HG02623 (cell line): ENCODE measurements at regions not wholly inside any gene's neighbourhood (a gene's known extent, or its start where the extent isn't known, plus 50 kb on each side); places are given as distances from the start of the nearest gene placed in this dataset.
"Not testable (repeated sequence)": the region's sequence is repeated elsewhere in the genome, so short reads cannot be mapped to it uniquely, and the experiment has no call there.

ENCODE experiments used
- ATAC-seq: cut with Tn5 transposase; IDR thresholded peaks from one replicate; pipeline ENCODE4 v1.9.1; 2021; ENCODE audit warnings: moderate library complexity; ENCODE audit not compliant: unreplicated experiment

DNA sequence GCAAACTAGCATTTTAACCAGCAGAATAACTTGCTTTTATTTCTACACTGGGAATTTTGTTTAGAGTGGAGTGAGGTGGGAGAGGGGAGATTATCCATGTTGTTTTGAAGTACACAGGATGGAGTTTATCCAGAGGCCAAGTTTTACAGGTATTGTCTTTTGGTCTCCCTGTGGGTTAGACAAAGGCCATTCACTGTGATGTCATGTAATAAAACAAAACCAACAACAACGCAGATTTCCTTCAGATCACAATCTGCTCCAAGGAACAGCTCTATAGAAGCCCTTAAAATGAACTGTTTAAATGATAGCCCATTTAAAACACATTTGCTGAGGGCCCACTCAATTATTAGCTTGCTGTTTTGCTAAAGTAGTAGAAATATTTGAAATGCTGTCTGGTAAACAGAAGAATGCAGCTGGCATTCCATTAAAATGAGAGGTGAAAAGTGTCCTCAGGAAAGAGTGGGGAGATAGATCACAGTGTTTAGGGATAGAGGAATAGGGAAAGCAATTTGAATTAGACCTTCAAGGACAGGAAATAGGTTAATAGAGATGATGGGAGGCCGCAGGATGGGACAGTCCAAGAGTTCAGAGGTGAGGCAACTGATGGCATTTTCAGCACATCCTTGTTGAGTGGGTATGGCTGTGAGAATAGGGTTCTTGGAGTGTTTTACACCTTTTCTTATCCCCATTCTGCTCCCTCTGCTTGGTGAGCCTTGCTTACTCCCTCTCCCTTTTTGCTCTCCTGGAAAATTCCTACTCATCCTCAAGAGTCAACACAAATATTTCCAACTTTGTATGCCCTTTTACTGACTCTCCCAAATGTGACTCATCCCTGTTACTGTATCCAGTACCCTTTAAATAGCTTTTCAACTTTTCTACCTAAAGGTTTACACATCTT, 140.1 kb upstream of the NR3C1 start:
- no peak for ATAC-seq

DNA sequence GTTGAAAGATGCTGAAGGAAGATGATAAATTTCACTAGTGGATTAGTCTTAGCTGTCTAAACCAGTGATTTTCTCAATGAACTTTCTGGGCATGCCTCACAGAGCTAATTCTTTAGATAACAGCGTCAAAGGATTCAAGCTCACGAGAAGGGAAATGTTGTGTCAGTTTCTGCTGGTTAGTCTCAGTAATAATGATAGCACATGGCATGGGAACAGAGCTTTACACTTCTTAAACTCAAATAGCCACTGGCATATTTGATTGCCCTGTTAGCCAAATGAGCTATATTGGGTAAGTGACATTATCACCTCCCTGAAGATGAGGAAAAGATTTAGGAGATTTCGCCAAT, 139.3 kb upstream of the NR3C1 start:
- no peak for ATAC-seq

DNA sequence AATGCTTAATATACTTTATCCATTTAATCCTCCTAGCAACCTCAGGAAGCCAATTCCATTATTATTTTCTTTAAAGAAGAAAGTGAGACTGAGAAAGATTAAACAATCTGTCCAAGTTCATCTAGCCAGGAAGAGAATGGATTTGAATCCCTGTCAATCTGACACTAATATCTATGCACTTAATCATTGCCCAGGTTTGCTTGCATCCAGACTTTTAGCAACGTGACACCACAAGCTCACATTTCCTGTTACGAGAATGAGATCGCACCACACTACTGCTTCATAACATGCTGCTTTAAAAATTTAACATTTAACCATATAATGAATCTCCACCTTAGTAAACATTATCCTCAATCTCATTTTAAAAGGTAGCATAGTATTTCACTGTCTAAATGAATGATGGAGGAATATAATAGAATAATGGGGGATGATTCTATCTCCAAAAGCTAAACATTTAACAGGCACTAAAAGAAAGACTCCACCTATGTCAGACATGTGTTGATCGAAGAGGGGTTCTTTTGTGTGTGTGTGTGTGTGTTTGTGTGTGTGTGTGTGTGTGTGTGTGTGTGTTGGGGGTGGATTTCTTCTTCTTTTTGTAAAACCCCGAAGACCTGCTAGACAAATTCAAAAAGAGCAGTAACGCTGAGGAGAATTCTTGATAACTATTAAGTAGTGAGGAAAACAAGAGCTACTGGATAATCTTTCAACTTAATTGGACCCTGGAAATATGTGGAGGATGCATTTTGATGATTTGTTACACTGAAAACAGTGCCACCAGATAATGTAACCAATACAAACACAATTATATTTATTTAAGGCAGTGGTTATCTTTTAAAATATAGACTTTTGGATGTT, 138.7 kb upstream of the NR3C1 start:
- no peak for ATAC-seq

DNA sequence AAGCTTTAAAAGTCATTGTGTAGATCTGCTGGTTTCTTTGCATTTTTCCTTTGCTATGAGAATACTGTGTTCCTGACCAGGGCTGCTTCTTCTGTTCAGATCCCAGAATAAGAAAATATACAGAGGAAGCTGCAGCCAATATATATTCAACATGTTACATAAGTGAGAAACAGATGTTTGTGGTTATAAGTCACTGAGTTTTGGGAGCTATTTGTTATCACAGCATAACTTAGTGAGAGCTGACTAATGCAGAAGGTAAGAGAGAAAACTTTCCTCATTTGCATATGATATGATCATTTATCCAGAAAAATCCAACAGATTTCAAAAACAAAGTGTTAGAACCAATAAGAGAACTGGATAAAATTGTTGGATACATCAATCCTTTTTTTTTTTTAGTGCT, 136.3 kb upstream of the NR3C1 start:
- no peak for ATAC-seq

DNA sequence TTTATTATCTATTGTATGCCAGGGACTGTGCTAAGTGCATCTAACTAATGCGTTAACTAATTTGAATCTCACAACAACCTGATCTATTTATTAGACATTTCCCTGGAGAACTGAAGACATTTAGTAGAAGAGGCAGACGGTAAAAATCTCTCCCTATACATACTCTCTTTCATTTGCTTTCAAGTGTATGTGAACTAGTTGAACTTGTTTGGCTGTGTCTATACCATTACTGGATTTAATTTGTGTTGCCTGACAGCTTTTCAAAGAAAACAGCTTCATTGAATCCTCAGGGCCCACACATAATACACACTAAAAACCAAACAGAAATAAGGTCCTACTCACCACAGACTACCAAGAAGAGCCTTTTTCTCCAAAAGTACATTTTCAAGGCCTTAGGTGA, 133.6 kb upstream of the NR3C1 start:
- no peak for ATAC-seq

DNA sequence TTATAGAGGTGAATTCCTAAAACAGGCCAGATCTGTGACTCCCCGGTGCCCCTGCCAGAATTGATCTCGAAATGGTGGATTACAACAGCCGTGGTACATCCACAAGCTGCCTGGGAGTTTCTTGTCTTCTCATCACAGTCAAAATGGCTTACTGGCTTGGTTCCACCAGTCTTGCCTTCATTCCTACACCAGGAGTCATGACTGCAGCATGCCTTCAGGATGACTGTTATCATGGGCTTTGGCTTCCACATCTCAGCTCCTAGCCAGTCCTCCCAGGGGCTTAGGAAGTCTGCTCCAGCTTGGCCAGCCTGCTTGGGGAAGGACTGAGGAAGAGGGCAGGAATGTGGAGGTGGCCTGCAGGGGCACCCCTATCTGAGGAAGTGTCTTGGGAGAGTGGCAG, 132.9 kb upstream of the NR3C1 start:
- ATAC-seq = no peak

DNA sequence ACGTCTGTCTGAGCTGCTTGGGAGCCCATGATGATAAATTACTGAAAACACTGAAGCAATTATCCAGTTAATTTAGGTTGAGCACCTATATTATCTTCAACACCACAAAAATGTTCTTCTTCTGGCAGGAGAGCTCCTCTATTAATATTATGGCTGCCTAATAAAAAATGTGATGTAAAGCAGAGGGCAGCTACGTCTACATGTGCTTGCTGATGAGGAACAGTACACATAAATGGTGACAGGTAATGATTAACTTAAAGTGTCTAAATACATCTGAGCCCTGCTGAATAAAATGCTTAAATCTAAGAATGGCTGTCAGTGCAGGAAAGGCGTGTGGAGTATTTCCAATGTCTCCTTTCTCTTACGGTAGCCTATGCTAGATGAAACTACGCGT, 131.3 kb upstream of the NR3C1 start:
- ATAC-seq = no peak

DNA sequence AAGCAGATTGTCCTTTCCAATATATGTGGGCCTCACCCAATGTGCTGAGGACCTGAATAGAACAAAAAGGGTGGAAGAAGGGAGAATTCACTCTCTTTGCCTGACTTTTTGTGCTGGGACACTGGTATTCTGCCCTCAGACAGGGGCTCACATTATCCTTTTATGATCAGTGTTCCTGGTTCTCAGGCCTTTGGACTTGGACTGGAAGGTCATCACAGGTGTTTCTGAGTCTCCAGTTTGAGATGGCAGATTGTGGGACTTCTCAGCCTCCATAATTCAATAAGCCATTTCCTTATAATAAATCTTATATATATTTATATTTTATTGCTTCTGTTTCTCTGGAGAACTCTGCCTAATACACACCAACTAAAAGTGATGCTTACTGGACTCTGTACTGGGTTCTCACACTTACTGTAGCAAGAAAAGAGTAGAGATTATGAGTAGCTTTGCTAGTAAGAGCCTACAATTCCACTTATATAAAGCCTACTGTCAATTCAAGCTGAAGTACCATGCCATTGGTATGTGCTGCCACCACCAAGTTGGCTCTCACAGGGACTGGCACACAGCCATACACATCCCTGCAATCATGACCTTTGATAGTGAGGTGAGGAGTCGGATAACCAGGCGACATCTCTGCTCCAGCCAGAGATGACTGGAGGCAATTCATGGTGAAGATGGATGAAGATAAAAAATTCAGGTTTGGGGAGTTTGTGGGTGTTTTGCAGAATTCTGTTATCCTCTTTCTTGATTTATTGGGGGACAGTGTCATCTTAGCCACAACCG, 130.7 kb upstream of the NR3C1 start:
- ATAC-seq = no peak

DNA sequence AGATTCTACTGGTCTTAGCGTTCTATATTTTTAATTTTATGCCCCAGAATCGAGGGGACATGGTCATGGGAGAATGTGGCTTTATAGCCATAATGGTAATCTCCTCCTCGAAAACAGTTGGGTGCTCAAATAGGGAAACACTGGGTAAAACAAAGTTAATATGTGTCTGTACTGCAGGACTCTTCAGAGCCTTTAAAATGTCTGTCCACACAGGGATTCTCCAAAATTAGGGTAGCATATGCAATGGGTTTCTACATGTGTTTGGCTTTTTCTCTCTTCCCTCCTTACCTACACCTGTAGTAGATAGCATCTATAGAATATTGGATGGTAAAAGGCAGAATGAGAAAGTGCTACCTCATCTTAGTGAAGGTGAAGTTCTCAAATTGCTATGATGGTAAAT, 130.0 kb upstream of the NR3C1 start:
- ATAC-seq = no peak

DNA sequence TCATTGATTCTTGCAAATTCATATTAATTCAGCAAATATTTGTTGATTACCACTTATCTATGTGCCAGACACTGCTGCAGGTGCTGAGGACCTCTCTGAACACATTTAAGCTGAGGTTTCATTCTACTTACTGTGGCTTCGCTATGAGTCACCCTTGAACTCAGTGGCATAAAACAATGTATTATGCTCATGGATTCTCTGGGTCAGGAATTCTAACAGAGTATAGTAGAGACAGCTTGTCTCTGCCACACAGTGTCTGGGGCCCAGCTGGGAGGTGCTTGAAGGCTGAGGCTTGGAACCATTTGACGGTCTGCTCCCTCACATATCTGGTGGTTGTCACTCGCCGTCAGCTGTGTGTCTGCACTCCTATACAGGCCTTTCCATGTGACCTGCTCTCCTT, 124.3 kb upstream of the NR3C1 start:
- ATAC-seq = peak; percentile 53

DNA sequence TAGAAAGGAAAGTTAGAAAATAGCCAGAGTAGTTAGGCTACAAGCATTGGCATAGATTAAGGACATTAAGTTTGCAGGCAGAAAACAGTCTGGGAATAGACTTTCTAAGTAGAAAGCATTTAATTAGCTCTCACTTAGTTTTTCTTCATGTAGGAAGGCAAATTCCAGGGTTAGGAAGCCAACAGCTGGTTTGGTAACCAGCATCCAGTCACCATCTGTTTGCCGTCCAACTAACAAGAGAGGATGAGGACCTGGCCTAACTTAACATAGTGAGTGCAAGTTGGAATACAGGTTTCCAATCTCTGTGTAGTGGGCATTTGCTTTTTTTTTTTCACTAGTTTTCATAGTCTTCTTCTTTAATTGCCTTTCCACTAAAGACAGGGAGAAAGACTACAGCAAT, 121.7 kb upstream of the NR3C1 start:
- ATAC-seq = no peak

DNA sequence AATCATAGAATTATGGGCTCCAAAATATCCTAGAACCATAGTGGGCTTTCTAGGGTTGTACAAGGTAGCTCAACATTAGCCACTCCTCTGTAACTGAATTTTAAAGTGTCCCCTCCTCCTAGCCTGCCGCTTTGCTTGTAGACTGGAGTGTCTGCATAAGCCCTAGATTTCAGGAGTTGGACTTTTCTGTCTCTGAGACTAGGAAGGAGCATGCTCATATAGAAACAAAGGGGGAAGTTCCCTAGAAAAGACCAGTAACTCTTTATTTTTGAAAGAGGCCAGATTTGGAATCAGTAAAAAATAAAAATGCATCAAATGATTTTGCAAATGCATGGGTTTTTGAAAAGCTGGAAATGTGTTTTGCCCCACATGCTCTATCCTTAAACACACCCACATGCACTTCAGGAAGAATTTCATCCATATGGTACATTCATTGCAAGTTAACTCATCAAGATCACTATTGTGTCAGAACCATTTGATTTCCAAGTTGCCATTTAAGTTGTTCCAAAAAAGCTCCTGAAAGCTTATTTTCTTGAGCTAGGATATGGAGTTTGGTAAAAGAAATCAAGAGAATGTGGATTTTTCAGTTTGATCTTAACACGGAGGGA, 121.0 kb upstream of the NR3C1 start:
- peak; percentile 47 for ATAC-seq

DNA sequence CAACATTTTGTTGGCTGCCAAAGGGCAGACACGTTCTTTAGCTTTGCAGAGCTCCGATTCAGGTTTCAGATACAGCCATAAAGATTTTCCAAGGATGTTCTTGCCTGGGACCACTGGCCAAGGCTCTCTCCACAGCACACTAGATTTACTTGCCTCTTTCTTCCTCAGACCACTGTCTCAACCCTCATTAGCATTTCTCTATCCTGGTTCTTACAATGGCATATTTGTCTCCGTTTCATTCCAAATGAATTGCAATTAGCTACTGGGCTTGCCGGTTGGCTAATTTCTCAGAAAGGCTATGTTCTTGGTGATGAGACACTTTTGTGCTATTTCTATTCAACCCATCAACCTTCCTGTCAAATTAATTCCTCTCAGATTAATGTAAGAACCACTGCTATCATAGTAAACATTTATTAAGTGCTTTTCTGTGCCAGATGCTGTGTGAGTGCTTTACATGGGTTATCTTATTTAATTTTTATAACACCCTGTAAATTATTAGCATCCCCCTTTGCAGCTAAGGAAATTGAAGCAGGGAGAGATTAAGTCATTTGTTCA, 118.4 kb upstream of the NR3C1 start:
- no peak for ATAC-seq

DNA sequence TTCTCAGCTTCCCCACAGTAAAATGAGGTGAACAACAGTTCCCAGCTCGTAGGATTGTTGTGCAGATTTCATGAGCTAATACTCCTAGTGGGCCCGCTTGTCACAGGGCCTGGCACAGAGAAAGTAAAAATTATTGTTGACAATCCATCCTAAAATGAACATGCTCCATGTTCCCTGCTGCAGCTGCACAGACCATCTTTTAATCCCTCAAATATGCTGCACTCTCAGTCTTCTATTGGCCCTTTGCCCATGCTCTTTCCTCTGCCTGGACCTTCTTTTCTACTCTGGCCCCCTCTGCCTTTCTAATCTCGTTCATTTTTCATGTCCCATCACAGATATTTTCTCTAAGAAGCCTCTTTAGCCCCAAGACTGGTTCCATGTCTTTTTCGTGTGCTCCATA, 117.7 kb upstream of the NR3C1 start:
- no peak for ATAC-seq

DNA sequence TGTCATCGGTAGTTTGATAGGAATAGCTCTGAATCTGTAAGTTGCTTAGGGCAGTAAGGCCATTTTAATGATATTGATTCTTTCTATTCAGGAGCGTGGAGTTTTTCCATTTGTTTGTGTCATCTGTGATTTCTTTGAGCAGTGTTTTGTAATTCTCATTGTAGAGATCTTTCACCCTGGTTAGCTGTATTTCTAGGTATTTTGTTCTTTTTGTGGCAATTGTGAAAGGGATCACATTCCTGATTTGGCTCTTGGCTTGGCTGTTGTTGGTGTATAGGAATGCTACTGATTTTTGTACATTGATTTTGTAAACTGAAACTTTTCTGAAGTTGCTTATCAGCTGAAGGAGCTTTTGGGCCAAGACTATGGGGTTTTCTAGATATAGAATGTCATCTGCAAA, 115.7 kb upstream of the NR3C1 start:
- ATAC-seq = not testable (repeated sequence)

DNA sequence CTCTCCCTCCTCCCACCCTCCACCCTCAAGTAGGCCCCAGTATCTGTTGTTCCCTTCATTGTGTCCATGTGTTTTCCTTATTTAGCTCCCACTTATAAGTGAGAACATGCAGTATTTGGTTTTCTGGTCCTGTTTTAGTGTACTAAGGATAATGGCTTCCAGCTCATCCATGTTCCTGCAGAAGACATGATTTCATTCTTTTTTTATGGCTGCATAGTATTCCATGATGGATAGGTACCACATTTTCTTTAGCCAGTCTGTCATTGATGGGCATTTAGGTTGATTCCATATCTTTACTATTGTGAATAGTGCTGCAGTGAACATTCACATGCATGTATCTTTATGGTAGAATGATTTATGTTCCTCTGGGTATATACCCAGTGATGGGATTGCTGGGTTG, 114.3 kb upstream of the NR3C1 start:
- not testable (repeated sequence) for ATAC-seq

DNA sequence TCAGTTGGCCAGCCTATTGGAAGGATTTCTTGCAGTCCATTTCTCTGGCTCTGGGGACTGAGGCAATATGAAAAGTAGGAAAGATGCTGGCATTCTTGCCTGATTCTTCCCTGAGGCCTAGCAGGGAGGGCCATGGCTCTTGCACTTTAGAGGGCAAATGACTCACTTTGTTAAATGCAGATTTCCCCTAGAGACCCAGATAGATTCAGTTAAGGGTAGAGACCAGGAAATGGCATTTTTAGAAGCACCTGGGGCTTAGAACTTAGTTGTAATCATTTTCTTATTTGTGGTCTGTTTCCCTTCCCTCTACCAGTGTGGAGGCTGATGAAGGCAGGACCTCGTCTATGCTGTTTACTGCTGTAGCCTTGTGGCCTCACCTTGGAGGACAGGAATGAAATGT, 112.8 kb upstream of the NR3C1 start:
- ATAC-seq = peak; percentile 63

DNA sequence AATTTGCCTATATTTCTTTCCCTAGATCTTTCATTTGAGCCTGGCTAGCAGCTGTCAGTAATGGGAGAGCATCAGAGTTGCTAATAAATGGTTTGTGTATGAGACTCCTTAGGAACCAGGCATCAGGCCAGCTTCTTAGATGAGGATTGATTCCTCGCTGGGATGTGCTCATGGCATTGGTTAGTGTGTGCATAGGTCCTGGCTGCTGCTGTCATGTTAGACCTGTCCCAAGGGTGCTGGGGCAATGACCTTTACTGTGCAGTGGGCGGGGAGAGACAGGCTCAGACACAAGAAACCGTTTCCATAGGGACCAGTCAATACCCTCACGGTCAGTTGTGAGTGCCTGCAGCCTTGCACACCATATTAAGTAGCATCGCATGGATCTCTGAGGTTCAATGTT, 112.3 kb upstream of the NR3C1 start:
- no peak for ATAC-seq

DNA sequence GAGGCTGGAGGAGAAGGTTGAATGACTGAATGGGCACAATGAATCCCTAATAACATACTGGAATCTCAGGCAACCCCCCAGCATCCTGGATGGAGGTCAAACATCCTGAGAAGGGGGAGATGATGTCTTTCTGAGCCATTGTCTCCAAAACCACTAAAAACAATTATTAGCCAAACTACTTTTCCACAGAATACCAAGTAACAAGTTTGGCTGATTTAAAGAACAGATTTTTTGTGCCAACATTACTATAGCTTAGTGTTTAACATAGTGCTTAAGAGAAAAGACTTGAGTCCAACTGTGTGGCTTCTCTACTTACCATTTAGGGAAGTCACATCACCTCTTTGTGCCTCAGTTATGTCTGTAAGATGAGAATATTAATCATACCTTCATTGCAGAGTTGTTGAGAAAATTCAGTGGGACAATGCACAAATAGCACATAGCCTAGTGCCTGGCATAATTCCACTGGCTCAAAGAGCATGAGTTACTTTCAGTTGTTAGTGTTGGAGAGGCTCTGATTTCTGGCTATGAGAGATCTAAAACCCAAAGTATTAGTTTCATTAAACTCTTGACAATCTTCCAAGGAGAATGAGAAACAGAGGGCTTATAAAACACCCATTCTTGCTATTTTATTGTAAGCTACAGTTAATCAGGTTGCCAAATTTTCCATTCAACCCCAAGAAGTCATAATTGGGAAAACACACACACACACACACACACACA, 111.3 kb upstream of the NR3C1 start:
- ATAC-seq = no peak

DNA sequence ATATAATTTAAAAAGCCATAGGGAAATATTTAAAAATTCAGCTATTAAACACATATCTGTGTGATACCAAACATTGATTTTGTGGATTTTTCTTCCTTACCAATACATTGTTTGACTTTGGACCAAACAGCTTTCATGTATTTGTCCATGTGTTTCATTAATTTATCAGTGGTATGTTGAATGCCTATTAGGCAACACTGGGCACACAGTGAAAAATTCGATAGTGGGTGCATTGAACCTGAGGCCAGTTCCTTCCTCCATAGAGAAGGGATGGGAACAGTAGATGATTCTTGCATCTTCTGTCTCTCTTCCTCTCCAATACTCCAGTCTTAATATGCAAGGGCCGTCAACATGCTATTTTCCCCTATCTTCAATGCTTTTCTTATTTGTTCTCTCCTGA, 110.2 kb upstream of the NR3C1 start:
- no peak for ATAC-seq
